ENCODE measurements at regions not wholly inside any gene's neighbourhood (a gene's known extent, or its start where the extent isn't known, plus 50 kb on each side); places are given as distances from the start of the nearest gene placed in this dataset.

DNA sequence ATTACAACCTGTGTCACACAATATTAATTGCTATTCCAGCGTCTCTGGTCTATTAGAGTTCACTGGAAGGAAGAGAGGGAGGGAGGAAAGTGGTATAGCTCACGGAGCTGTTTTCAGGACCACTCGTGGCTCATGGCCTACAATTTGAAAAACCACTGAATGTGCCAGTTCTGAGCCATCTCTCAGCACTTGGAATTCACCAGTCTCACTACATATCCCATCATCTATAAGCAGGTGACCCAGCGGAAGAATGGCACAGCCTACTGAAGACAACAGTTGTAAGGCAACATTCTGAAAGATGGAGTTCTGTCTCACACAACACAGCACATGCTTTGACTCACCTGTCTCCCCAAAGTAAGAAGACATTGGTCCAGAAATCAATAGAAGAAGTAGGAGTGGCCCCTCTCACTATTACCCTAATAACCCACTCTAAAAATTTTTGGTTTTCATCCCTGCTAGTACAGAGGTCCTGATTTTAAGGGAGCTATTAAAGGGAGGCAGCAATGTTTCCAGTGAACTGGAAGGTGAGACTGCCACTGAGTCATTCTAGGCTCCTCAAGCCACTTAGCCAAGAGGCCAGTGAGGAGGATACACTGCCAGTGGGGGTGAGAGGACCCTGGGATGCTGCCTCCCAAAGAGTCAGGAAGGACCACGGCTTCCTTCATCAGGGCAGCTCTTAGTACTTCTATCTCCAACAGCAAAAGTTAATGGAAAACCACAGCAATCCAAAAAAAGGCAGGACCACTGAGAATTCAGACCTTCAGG, 50.0 kb upstream of the DOCK9 start:
- intact Hi-C loops (cut with DNase I), result no loop called here
- no peak for DNase-seq (ENCODE audit: low spot score)

DNA sequence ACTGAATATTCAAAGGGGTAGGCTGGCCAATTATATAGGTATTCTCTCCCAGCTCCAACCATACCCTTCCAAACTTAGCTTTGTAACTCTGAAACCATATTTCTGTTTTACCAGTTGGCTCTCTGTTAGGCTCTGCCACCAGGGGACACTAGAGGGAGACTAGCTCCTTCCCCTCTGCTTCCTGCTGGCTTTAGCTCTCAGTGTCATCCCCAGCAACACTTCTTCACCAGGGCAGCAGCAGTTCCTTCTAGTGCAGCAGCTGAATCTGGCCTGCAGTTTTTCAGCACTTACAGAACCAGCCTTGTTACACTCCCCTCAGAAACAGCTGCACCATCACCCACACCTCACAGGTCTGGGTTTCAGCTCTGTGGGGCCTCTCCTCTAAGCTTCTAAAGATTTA, 51.0 kb upstream of the DOCK9 start:
- intact Hi-C loops (cut with DNase I), result no loop called here
- no peak for DNase-seq (ENCODE audit: low spot score)

DNA sequence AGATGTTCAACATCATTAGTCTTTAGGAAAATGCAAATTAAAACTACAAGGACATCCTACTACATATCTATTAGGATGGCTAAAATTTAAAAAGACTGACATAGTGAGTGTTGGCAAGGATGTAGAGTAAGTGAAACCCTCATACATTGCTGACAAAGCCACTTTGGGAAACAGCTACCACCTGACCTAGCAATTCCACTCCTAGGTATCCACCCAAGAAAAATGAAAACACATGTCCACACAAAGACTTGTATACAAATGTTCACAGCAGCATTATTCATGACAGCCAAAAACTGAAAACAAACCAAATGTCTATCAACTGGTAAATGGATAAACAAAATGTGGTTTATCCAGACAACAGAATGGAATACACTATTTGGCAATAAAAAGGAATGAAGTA, 51.7 kb upstream of the DOCK9 start:
- intact Hi-C loops (cut with DNase I), result no loop called here
- DNase-seq (ENCODE audit: low spot score), result no peak

DNA sequence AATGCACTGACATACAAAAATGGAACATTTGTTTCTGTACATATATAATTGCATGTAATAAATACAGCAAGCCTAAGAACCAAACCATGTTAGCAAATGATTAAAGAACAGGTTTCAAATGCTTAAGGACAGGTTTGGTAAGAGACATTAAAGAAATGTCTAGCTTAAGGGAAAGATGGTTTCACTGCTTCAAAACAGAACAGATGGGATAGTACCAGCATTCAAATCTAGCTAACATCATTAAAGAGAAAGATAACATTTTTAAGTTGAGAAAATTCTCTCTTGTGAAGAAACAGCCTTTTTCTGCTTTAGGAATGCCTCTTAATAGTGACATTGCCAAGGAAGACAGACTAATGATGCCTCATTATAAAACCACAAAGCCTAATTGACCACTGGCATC, 52.5 kb upstream of the DOCK9 start:
- DNase-seq (ENCODE audit: low spot score), result no peak
- intact Hi-C loops (cut with DNase I), result loop anchor here (5.0 kb wide), 1 partner anchor 188 kb away; no protein-coding TSS in a partner anchor

DNA sequence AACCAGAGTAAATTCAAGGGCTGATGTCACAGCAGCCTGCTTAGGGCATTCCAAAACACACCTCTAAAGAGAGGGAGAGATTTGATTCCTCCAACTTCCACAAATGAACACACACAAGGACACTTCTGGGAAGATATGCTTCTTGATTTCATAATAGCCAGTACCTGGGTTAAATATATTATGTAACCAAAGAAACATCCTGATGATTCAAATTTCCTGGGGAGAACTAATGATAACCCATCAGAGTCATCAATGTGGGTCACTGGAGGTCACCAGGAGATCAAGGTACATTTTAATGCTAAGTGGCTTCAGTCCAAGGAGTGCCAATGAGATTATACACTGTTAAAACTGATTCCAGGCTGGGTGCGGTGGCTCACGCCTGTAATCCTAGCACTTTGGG, 54.0 kb upstream of the DOCK9 start:
- intact Hi-C loops (cut with DNase I), result loop anchor here (5.0 kb wide), 1 partner anchor 190 kb away; no protein-coding TSS in a partner anchor

DNA sequence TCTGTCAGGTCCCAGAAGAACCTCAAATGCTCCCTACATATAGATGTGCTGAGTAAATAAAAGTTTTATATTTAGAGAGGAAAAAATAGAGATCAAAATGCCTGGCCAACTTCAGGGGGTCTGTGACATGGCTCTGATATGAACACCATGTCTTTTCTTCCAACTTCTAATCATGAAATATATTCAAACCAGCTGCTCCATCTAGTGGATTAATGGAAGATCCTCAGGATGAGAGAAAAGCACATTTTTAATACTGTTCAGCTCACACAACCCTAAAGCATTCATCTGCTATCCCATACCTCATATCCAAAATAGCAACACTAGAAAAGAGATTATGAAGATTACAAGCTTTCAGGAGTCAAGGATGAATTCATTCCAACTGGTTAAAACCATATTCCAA, 56.0 kb upstream of the DOCK9 start:
- intact Hi-C loops (cut with DNase I), result loop anchor here (5.0 kb wide), 1 partner anchor 192 kb away; no protein-coding TSS in a partner anchor
- DNase-seq (ENCODE audit: low spot score), result no peak

More for the DNA sequence above, 54.0 kb upstream of the DOCK9 start:
- no peak for DNase-seq (ENCODE audit: low spot score)

DNA sequence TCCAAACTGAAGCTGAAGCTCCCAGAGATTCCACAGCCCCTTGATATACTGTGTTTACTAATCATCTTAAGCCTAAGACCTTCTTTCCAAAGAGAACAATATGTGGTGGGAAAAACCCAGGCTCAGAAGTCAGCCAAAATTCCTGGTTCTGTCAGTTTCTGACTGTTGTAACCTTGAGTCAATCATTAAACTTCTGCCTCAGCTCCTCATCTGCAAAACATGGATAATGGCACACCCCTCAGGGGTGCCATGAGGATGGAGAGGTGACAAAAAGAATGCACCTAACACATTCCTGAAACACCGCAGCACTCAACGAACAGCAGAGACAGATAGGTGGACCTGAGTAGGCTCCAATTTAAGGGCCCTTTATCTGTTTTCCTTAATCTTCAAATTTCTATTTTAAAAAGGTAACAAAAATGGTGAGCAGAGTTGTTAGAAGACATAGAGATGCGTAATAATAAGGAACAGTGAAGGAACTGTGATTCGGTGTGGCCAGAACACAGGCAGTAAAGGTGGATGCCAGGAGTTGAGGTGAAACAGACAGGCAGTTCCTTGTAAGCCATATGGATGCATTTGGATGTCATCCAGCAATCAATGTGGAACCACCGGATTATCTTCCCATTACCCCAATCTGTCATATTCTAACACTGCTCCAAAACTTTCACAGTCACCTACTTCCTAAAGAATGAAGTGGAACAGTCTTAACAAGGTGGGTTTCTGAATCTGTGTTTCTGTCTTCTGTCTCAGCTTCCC, 56.6 kb upstream of the DOCK9 start:
- intact Hi-C loops (cut with DNase I), result loop anchor here (5.0 kb wide), 1 partner anchor 192 kb away; no protein-coding TSS in a partner anchor
- no peak for DNase-seq (ENCODE audit: low spot score)

DNA sequence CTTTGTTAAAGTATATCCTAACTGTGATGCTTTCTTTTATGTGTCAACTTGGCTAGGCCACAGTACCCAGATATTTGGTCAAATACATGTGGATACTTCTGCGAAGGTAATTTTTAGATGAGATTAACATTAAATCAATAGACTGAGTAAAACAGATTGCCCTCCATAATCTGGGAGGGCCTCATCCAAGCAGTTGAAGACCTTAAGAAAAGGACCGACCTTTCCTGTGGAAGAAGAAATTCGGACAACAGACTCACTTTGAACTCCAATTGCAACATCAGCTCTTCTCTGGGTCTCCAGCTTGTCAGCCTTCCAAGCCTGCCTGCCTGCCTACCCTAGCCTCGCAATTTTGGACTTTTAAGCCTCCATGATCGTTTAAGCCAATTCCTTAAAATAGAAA, 57.9 kb upstream of the DOCK9 start:
- no peak for DNase-seq (ENCODE audit: low spot score)
- intact Hi-C loops (cut with DNase I), result no loop called here

DNA sequence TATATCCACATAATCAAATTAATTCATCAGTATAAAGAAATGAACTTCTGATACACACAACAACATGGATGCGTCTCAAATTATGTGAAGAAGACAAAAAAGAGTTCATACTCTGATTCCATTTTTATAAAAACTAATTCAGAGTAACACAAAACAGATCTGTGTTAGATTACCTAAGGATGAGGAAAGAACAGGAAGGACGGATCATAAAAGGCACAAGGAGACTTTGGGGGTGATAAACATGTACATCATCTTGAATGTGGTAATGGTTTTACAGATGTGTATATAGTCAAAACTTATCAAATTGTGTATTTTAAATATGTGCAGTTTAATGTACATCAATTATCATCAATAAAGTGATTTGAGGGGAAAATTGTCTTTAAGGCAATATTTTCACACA, 59.9 kb upstream of the DOCK9 start:
- intact Hi-C loops (cut with DNase I), result no loop called here
- DNase-seq (ENCODE audit: low spot score), result no peak

DNA sequence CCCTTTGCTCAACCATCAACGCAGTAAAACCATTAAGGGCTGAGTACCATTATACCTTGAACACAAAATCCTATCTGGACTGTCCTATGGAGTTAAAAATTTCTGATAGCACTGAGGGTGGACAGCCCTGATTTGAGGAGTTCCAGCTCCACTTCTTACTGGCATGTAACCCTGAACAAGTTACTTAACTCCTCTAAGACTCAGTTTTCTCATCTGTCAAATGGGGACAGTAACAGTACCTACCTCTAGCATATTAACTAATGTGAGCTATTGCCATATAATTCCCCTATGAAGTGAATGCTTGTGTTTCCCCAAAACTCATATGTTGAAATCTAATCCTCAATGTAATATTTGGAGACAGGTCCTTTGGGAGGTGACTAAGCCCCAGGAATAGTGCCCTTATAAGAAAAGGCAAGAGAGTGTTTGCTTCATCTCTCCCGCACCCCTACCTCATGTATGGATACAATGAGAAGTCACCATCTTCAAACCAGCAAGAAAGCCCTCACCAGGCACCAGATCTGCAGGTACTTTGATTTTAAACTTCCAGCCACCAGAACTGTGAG, 61.9 kb upstream of the DOCK9 start:
- intact Hi-C loops (cut with DNase I), result no loop called here
- DNase-seq (ENCODE audit: low spot score), result no peak

DNA sequence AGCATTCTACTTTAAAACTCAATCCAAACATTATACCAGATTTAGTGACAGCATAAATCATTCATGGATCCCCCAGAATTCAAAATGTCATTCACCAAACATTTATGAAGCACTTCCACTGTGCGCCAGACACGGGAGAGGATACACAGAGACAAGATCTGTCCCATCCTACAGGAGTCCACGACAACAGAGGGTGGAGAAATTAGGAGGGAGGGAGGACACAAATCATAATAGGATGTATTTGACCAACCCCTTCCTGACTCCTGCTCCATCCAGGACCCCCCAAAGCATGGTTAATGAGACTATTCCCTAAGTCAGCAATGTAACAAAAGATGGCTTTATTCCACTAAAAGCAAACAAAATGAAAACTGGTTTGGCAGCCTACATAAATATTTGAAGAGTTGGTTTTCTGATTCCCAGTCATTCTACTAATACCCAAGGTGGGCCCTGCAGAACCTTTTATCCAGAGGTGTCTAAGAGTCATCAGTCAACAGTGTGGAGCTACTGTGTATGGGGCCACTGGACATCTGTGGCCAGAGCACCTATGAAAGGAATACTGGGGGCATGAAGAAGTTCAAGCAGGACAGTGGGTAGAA, 62.8 kb upstream of the DOCK9 start:
- intact Hi-C loops (cut with DNase I), result no loop called here
- DNase-seq (ENCODE audit: low spot score), result no peak

DNA sequence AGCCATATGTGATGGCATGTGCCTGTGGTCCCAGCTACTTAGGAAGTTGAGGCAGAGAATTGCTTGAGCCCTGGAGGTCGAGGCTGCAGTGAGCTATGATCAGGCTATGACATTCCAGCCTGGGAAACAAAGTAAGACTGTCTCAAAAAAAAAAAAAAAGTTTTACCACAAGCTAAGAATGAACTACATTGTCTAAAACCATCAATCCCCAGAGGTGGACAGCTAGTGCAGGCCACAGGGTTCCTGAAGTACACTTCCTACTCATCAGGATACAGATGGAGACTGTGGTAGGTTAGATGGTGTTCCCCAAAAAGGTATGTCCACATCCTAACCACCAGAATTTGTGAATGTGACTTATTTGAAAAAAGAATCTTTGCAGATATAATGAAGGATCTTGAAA, 63.5 kb upstream of the DOCK9 start:
- DNase-seq (ENCODE audit: low spot score), result no peak

DNA sequence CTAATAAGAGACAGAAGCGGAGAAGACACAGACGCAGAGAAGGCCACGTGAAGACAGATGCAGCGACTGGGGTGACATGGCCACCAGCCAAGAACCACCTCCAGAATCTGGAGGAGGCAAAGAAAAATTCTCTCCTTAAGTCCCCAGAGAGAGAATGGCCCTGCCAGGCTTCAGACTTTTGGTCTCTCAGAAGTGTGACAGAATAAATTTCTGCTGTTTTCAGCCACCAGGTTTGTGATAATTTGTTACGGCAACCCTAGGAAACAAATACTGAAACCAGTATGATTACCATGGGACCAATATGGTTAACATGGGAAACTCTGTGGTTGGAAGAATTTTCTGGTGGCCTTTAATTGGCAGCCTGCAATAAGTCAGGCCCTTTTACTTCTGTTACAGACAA, 63.9 kb upstream of the DOCK9 start:
- intact Hi-C loops (cut with DNase I), result no loop called here
- DNase-seq (ENCODE audit: low spot score), result no peak

More for the DNA sequence above, 63.5 kb upstream of the DOCK9 start:
- intact Hi-C loops (cut with DNase I), result no loop called here

DNA sequence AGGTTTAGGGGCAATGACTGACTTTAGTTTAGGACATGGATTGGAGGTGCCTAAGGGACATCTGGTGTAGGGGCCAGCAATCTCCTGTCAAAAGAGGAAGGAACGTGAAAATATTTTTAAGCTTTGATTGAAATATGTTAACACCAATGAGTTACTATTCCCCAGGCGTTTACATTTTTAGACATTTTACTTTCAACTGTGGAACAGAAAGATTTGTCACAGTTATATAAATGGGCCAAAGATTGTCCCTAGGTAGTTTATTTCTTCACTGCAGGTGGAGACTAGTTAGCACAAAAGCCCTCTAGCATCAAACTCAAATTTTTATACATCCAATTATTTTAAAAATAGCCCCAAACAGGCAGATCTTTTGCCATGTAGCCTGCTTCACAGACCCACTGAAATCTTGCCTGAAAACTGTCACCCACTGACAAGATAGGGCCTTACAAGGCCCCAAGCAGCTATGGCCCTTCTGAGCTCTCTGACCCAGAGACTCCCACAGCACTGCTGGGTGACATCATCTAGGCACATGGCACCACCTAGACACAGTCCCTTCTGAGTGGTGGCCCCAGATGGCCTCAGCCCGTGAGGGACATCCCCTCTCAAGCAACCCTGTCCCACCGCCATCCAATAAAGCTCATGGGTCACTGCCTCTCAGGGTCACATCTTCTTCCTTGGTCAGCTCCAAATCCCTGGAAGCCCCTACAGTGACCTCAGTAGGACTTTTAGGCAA, 64.8 kb upstream of the DOCK9 start:
- intact Hi-C loops (cut with DNase I), result no loop called here

DNA sequence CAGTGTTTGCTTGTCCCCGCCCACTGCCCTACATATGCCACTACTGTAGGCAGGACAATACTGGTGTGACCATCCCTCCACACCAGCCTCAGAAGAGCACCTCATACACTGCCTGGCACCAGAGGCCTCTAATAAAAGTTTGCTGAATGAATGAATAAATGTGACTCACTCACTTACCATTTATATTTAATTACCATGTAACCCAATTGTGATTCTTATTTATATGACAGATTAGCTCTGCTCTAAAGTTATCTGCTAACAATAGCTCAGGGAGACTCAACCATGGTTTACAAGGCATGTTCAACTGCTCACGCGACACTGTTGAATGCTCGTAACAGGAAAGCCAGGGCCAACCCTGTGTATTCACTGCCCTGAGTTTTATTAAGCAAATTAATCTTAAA, 66.0 kb upstream of the DOCK9 start:
- intact Hi-C loops (cut with DNase I), result no loop called here
- no peak for DNase-seq (ENCODE audit: low spot score)

More for the DNA sequence above, 64.8 kb upstream of the DOCK9 start:
- no peak for DNase-seq (ENCODE audit: low spot score)

DNA sequence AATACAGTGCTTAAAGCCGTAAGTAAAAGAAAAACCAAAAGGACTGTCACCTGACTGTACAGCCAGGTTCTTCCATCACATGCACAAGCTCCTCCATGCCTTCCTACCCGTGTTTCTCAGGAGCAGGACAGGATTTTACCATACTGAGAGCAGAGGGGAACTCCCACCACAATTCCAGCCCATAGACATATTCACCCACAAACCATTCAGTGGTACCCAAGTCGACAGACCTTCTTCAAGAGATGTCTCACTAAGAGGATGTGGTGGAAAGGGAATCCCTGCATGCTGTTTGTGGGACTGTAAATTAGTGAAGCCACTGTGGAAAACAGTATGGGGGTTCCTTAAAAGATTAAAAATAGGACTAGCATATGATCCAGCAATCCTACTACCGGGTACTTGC, 66.9 kb upstream of the DOCK9 start:
- no peak for DNase-seq (ENCODE audit: low spot score)
- intact Hi-C loops (cut with DNase I), result loop anchor here (5.0 kb wide), 1 partner anchor 43 kb away; no protein-coding TSS in a partner anchor

DNA sequence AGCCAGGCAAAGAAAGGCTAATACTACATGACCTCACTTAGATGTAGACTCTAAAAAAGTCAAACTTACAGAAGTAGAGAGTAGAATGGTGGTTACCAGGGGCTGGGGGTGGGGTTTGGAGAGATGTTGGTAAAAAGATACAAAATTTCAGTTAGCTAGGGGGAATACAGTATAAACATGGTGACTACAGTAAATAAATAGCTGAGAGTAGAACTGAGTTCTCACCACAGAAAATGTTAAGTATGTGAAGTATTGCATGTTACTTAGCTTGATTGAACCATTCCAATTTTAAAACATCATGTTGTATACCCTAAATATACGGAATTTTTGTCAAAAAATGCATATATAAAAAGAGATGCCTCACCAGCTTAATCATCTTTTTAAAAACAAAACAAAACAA, 67.5 kb upstream of the DOCK9 start:
- intact Hi-C loops (cut with DNase I), result loop anchor here (5.0 kb wide), 1 partner anchor 42 kb away; no protein-coding TSS in a partner anchor
- DNase-seq (ENCODE audit: low spot score), result no peak

DNA sequence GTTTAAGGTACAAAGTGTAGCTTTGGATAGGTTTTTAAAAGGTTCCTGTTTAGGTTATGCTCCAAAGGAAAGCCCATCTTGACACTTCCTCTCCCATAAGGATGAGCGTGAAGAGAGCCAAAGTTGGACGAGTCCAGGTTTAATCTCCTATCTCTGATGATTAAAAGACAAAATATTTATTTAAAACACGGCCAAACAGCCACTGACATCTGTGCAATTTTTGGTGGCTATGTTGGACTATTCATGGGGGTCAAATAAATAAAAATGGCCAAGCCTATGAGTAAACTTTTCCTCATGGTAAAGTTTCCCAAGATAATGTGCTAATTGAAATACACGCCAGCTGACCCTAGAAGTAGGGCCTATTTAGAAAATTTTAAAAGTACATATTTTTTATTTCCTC, 69.0 kb upstream of the DOCK9 start:
- intact Hi-C loops (cut with DNase I), result loop anchor here (5.0 kb wide), 1 partner anchor 40 kb away; no protein-coding TSS in a partner anchor
- no peak for DNase-seq (ENCODE audit: low spot score)

DNA sequence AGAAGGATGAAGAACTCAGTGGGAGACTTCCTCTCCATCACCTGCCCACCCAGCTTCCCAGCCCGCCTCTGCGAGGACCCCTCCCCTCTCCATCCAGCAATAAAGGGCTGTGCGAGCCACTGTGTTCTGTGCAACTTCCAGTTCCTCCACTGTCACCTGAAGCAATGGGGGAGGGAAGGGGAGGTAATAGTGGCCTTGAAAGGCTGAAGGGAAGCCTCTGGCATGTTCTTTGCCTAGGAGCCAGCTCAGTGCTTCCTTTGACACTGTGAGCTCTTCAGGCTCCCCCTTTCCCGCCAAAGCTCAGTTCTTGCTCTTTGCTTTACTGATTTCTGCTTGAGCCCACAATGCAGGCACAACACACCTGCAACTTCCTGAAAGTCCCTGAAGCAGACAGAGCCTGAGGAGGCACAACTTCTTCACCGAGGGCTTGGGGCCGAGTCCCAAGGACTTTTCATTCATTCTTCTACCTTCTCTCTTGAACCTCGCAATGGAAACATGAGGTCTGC, 73.2 kb upstream of the DOCK9 start:
- intact Hi-C loops (cut with DNase I), result no loop called here

More for the DNA sequence above, 73.2 kb upstream of the DOCK9 start:
- no peak for DNase-seq (ENCODE audit: low spot score)
